WTC11 (cell line): ENCODE measurements at regions not wholly inside any gene's neighbourhood (a gene's known extent, or its start where the extent isn't known, plus 50 kb on each side); places are given as distances from the start of the nearest gene placed in this dataset.

Experiments used
- ATAC-seq: fragments of 200-7000 bp; cut with Tn5 transposase; 2 replicates; pipeline ENCODE4 v1.10.0; 2021; ENCODE audit warnings: mild to moderate bottlenecking, moderate library complexity
- CTCF ChIA-PET: fragments of 300-600 bp; sonication (Branson Sonifier 250); formaldehyde crosslinking; loops from one replicate; lab custom pipeline; 2021; ENCODE audit warnings: antibody characterized with exemption; lab: Charles Lee
- POLR2A ChIA-PET: fragments of 350-600 bp; sonication (Branson Sonifier 250); formaldehyde crosslinking; loops from one replicate; lab custom pipeline; 2021; ENCODE audit warnings: antibody characterized with exemption; lab: Charles Lee
- DNase-seq: peaks from one replicate; pipeline ENCODE4 v3.0.0; 2021; ENCODE audit warnings: low spot score
- H3K27ac Mint-ChIP-seq: 2 replicates; pipeline ENCODE4 v1.8.0; 2021; ENCODE audit warnings: mixed read lengths
- H3K27me3 Mint-ChIP-seq: 2 replicates; pipeline ENCODE4 v1.8.0; 2021; ENCODE audit warnings: low read depth, mild to moderate bottlenecking, moderate library complexity, mixed read lengths
- H3K36me3 Mint-ChIP-seq: 2 replicates; pipeline ENCODE4 v1.8.0; 2021; ENCODE audit warnings: mixed read lengths
- H3K4me1 Mint-ChIP-seq: 2 replicates; pipeline ENCODE4 v1.8.0; 2022; ENCODE audit warnings: mixed read lengths
- H3K4me3 Mint-ChIP-seq: 2 replicates; pipeline ENCODE4 v1.8.0; 2021; ENCODE audit warnings: mild to moderate bottlenecking, moderate library complexity, mixed read lengths
- H3K9me3 Mint-ChIP-seq: 2 replicates; pipeline ENCODE4 v1.8.0; 2021; ENCODE audit warnings: mixed read lengths
- ARID4B ChIP-seq: sonication (generic); formaldehyde crosslinking; IDR thresholded peaks from 2 replicates; pipeline ENCODE4 v1.8.0; 2023; ENCODE audit warnings: missing genetic modification reagents, mild to moderate bottlenecking, borderline replicate concordance
- EMX1 ChIP-seq: fragments of 250-450 bp; sonication (Bioruptor Pico); IDR thresholded peaks from 2 replicates; pipeline ENCODE4 v1.8.0; 2021; ENCODE audit warnings: mild to moderate bottlenecking
- FOXK1 ChIP-seq: sonication (generic); formaldehyde crosslinking; IDR thresholded peaks from 2 replicates; pipeline ENCODE4 v1.8.0; 2022; ENCODE audit warnings: mild to moderate bottlenecking, moderate library complexity, missing genetic modification reagents
- FOXP1 ChIP-seq: sonication (generic); formaldehyde crosslinking; IDR thresholded peaks from 2 replicates; pipeline ENCODE4 v1.8.0; 2022; ENCODE audit warnings: missing genetic modification reagents, mild to moderate bottlenecking, moderate library complexity, borderline replicate concordance
- GRHL2 ChIP-seq: fragments of 250-450 bp; sonication (Bioruptor Pico); IDR thresholded peaks from 2 replicates; pipeline ENCODE4 v1.8.0; 2022; ENCODE audit warnings: mild to moderate bottlenecking, moderate library complexity; ENCODE audit not compliant: insufficient replicate concordance, severe bottlenecking
- JAZF1 ChIP-seq: fragments of 250-450 bp; sonication (Bioruptor Pico); IDR thresholded peaks from 2 replicates; pipeline ENCODE4 v1.9.0; 2021; ENCODE audit warnings: moderate library complexity, mild to moderate bottlenecking, inconsistent platforms
- JUN ChIP-seq: sonication (generic); formaldehyde crosslinking; IDR thresholded peaks from 2 replicates; pipeline ENCODE4 v1.8.0; 2023; ENCODE audit warnings: mild to moderate bottlenecking, missing genetic modification reagents
- MAX ChIP-seq: sonication (generic); formaldehyde crosslinking; IDR thresholded peaks from 2 replicates; pipeline ENCODE4 v1.8.0; 2022; ENCODE audit warnings: mild to moderate bottlenecking, missing genetic modification reagents
- NFATC4 ChIP-seq: fragments of 250-450 bp; sonication (Bioruptor Pico); IDR thresholded peaks from 2 replicates; pipeline ENCODE4 v1.9.0; 2021; ENCODE audit warnings: mild to moderate bottlenecking
- NFE2L1 ChIP-seq: sonication (generic); formaldehyde crosslinking; IDR thresholded peaks from 2 replicates; pipeline ENCODE4 v1.8.1; 2023; ENCODE audit warnings: missing genetic modification reagents
- NFYB ChIP-seq: sonication (generic); formaldehyde crosslinking; conservative IDR thresholded peaks from 2 replicates; pipeline ENCODE4 v1.8.0; 2022; ENCODE audit warnings: low read depth, missing genetic modification reagents
- TCF7 ChIP-seq: sonication (generic); formaldehyde crosslinking; IDR thresholded peaks from 2 replicates; pipeline ENCODE4 v1.8.0; 2022; ENCODE audit warnings: mild to moderate bottlenecking, low read depth, missing genetic modification reagents, moderate library complexity
- ZBTB21 ChIP-seq: sonication (generic); formaldehyde crosslinking; IDR thresholded peaks from 2 replicates; pipeline ENCODE4 v1.8.1; 2023; ENCODE audit warnings: mild to moderate bottlenecking, missing genetic modification reagents, borderline replicate concordance
- ZBTB43 ChIP-seq: sonication (generic); formaldehyde crosslinking; IDR thresholded peaks from 2 replicates; pipeline ENCODE4 v1.8.1; 2023; ENCODE audit warnings: mild to moderate bottlenecking, missing genetic modification reagents
- ZNF263 ChIP-seq: sonication (generic); formaldehyde crosslinking; IDR thresholded peaks from 2 replicates; pipeline ENCODE4 v1.8.1; 2022; ENCODE audit warnings: low read depth, mild to moderate bottlenecking, moderate library complexity, missing genetic modification reagents
- ZNF671 ChIP-seq: fragments of 250-450 bp; sonication (Bioruptor Pico); IDR thresholded peaks from 2 replicates; pipeline ENCODE4 v1.8.0; 2021; ENCODE audit warnings: mild to moderate bottlenecking
- TF ChIP-seq, protein P1 (sequence below): sonication (generic); formaldehyde crosslinking; IDR thresholded peaks from 2 replicates; pipeline ENCODE4 v1.8.1; 2023; ENCODE audit warnings: mild to moderate bottlenecking, missing genetic modification reagents, moderate library complexity
- TF ChIP-seq, protein P2 (sequence below): fragments of 250-450 bp; sonication (Bioruptor Pico); IDR thresholded peaks from 2 replicates; pipeline ENCODE4 v1.9.0; 2021; ENCODE audit warnings: moderate library complexity, mild to moderate bottlenecking, inconsistent platforms, borderline replicate concordance
- TF ChIP-seq, protein P3 (sequence below): sonication (generic); formaldehyde crosslinking; IDR thresholded peaks from 2 replicates; pipeline ENCODE4 v1.8.0; 2023; ENCODE audit warnings: missing genetic modification reagents
- TF ChIP-seq, protein P4 (sequence below): fragments of 250-450 bp; sonication (Bioruptor Pico); IDR thresholded peaks from 2 replicates; pipeline ENCODE4 v1.9.0; 2021; ENCODE audit warnings: mild to moderate bottlenecking
- TF ChIP-seq, protein P5 (sequence below): sonication (generic); formaldehyde crosslinking; IDR thresholded peaks from 2 replicates; pipeline ENCODE4 v1.8.1; 2023; ENCODE audit warnings: mild to moderate bottlenecking, missing genetic modification reagents, moderate library complexity

DNA sequence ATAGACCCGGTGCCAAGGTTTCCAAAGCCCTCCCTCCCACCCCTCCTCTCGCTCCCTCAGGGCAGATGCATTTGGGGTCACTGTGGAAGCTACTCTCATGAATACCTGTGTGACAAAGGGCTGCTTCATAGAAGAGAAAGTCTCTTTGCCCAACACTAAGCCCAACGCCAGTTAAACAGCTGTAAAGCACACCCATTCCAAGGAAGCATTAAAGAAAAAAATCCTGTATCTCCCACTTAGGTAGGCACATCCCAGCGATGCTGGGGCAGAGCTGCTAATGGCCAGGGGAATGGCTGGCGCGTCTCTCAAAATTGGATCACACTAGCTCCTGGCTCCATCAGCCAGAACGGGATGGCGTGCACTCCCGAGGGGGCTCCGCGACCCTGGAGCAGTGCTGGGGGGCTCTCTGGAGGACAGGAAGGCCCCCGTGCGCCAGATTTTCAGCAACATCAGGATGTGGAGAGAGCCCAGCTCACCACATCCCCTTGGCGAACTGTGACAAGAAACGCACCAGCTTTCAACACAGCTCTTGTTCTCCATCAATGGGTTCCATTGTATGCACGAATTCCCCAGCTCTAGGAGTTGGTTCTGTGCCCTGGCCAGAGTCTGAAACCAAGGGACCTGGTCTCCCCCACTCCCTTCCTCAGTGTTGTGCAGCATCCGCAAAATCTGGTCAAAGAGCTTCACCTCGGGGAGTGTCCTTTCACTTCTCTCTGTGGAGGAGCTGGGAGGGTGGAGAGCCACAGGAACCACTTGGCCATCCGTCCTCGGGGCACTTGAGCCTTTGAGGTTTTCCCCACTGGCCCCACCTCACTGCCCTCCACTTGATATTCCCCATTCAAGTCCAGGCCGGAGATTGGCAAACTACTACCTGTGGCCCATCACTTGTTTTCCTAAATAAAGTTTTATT lies 74.1 kb downstream of the TFAP2C start:
- H3K9me3 Mint-ChIP-seq: peaks cover 8% of the 10 kb centered on the region; the same call in 1 of the 2 replicates
- ChIA-PET POLR2A (no interaction called here), CTCF (interaction anchor here (0.9 kb wide), 1 partner anchor 73 kb away, joined by 3 read pairs; no protein-coding TSS in a partner anchor)
- no peaks in the 10 kb centered on the region for H3K36me3 Mint-ChIP-seq
- H3K27ac Mint-ChIP-seq: no peak overlapping the region
- DNase-seq (no peak), ATAC-seq (no peak)
- peaks cover 6% of the 10 kb centered on the region; the same call in 1 of the 2 replicates for H3K27me3 Mint-ChIP-seq
- peaks cover 16% of the 10 kb centered on the region for H3K4me1 Mint-ChIP-seq
- TF ChIP-seq TCF7 (CRISPR knock-in tag) (no peak), JAZF1 (no peak), NFATC4 (CRISPR knock-in tag) (no peak), GRHL2 (CRISPR knock-in tag) (no peak), FOXK1 (CRISPR knock-in tag) (no peak)
- TF ChIP-seq, protein P1, sequence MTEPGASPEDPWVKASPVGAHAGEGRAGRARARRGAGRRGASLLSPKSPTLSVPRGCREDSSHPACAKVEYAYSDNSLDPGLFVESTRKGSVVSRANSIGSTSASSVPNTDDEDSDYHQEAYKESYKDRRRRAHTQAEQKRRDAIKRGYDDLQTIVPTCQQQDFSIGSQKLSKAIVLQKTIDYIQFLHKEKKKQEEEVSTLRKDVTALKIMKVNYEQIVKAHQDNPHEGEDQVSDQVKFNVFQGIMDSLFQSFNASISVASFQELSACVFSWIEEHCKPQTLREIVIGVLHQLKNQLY (CRISPR knock-in tag): no peak
- TF ChIP-seq, protein P2, sequence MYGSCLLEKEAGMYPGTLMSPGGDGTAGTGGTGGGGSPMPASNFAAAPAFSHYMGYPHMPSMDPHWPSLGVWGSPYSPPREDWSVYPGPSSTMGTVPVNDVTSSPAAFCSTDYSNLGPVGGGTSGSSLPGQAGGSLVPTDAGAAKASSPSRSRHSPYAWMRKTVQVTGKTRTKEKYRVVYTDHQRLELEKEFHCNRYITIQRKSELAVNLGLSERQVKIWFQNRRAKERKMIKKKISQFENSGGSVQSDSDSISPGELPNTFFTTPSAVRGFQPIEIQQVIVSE: no peak
- no peak overlapping the region for H3K4me3 Mint-ChIP-seq

- ChIA-PET POLR2A (no interaction called here), CTCF (no interaction called here)
- Mint-ChIP-seq H3K9me3 (peaks cover 8% of the 10 kb centered on the region; the same call in 1 of the 2 replicates), H3K27me3 (peaks cover 3% of the 10 kb centered on the region; the same call in 1 of the 2 replicates), H3K4me1 (peaks cover 12% of the 10 kb centered on the region), H3K36me3 (no peaks in the 10 kb centered on the region), H3K27ac (no peak overlapping the region), H3K4me3 (no peak overlapping the region)
- TF ChIP-seq ARID4B (CRISPR knock-in tag) (no peak), NFE2L1 (CRISPR knock-in tag) (no peak), JUN (CRISPR knock-in tag) (no peak), ZNF671 (CRISPR knock-in tag) (no peak), ZBTB43 (CRISPR knock-in tag) (no peak), EMX1 (CRISPR knock-in tag) (no peak), ZNF263 (no peak), ZBTB21 (no peak), NFYB (CRISPR knock-in tag) (no peak), NFATC4 (CRISPR knock-in tag) (no peak), FOXP1 (CRISPR knock-in tag) (no peak), MAX (no peak)
- TF ChIP-seq, protein P3, sequence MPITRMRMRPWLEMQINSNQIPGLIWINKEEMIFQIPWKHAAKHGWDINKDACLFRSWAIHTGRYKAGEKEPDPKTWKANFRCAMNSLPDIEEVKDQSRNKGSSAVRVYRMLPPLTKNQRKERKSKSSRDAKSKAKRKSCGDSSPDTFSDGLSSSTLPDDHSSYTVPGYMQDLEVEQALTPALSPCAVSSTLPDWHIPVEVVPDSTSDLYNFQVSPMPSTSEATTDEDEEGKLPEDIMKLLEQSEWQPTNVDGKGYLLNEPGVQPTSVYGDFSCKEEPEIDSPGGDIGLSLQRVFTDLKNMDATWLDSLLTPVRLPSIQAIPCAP: no peak
- TF ChIP-seq, protein P4, sequence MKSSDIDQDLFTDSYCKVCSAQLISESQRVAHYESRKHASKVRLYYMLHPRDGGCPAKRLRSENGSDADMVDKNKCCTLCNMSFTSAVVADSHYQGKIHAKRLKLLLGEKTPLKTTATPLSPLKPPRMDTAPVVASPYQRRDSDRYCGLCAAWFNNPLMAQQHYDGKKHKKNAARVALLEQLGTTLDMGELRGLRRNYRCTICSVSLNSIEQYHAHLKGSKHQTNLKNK (CRISPR knock-in tag): no peak
- TF ChIP-seq, protein P5, sequence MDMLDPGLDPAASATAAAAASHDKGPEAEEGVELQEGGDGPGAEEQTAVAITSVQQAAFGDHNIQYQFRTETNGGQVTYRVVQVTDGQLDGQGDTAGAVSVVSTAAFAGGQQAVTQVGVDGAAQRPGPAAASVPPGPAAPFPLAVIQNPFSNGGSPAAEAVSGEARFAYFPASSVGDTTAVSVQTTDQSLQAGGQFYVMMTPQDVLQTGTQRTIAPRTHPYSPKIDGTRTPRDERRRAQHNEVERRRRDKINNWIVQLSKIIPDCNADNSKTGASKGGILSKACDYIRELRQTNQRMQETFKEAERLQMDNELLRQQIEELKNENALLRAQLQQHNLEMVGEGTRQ (CRISPR knock-in tag): no peak
- no peak for ATAC-seq
- DNase-seq: no peak
Measured at GRCh38 chr20:56706867-56707360, 77.8 kb downstream of the TFAP2C start.
